ENCODE measurements at regions not wholly inside any gene's neighbourhood (a gene's known extent, or its start where the extent isn't known, plus 50 kb on each side); places are given as distances from the start of the nearest gene placed in this dataset.

DNA sequence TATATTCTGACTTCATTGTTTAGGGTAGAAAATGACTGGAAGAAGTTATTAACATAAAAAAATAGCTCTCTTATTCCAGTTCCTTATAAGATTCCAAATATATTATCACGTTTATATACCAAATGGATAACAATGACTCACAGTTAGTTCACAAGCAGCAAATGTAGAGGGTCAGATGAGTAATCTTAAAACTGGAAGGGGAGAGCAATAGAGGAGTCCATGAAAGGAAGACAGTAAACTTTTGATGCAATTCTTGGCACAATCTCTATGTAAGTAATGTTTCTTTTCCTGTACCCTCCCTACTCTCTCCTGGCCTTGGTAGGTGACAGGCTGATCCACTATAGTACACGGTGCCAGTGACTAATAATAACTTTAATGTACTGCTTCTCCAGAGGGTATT, 259.0 kb upstream of the TRPC5 start:
- Mint-ChIP-seq H3K9me3 (peaks cover 6% of the 10 kb centered on the region), H3K27me3 (ENCODE audit: insufficient read depth) (no peaks in the 10 kb centered on the region), H3K27ac (no peak overlapping the region), H3K36me3 (ENCODE audit: low read depth) (peaks cover 3% of the 10 kb centered on the region), H3K4me1 (no peaks in the 10 kb centered on the region), H3K4me3 (no peak overlapping the region)
- WGBS, 2 experiments (ENCODE audit: insufficient coverage in 1 of 2, insufficient read length in 1 of 2) = 100% methylated on average over 2 of the region's 2 CpGs; no CpG with 5 or more reads in 1 of the 2 experiments
- H3K36me3 ChIP-seq (ENCODE audit: control insufficient read depth, insufficient read depth, low read length) = no peaks in the 10 kb centered on the region
- H3K4me3 ChIP-seq (ENCODE audit: low read length) = no peak overlapping the region
- H3K9ac ChIP-seq (ENCODE audit: extremely low read depth, low read length, poor library complexity, severe bottlenecking) = no peak overlapping the region
- no peak overlapping the region for H3K27ac ChIP-seq (ENCODE audit: low read depth, low read length)
- no peaks in the 10 kb centered on the region for H3K4me1 ChIP-seq (ENCODE audit: control insufficient read depth, insufficient read depth, low read length)
- TF ChIP-seq, protein P1, sequence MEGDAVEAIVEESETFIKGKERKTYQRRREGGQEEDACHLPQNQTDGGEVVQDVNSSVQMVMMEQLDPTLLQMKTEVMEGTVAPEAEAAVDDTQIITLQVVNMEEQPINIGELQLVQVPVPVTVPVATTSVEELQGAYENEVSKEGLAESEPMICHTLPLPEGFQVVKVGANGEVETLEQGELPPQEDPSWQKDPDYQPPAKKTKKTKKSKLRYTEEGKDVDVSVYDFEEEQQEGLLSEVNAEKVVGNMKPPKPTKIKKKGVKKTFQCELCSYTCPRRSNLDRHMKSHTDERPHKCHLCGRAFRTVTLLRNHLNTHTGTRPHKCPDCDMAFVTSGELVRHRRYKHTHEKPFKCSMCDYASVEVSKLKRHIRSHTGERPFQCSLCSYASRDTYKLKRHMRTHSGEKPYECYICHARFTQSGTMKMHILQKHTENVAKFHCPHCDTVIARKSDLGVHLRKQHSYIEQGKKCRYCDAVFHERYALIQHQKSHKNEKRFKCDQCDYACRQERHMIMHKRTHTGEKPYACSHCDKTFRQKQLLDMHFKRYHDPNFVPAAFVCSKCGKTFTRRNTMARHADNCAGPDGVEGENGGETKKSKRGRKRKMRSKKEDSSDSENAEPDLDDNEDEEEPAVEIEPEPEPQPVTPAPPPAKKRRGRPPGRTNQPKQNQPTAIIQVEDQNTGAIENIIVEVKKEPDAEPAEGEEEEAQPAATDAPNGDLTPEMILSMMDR (conservative IDR thresholded peaks at IDR 0.05) = no peak
- no peak for DNase-seq
- no peaks in the 10 kb centered on the region for H3K9me3 ChIP-seq (ENCODE audit: control insufficient read depth, low read length)
- no peaks in the 10 kb centered on the region for H3K27me3 ChIP-seq (ENCODE audit: control insufficient read depth, insufficient read depth, low read length, poor library complexity, severe bottlenecking)

DNA sequence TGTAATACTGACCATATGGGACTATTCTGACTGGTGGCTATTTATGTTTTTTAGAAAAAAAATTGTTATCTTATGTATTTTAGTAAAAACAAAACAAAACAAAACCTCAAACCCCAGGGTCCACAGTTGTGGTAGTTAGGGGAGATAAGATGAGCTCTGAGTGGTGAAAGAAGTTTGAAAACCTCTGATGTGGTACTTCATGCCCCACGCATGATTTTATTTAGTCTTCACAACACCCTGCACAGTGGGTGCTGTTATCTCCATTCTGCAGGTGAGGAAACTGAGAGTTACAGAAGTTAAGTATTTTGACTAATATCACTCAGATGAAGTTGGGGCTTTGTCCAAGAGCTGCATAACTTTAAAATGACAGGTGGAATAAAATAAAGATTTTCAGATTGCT, 230.6 kb upstream of the TRPC5 start:
- Histone ChIP-seq H3K4me3 (ENCODE audit: low read length) (no peak overlapping the region), H3K9ac (ENCODE audit: extremely low read depth, low read length, poor library complexity, severe bottlenecking) (no peak overlapping the region), H3K27ac (ENCODE audit: low read depth, low read length) (no peak overlapping the region), H3K9me3 (ENCODE audit: control insufficient read depth, low read length) (no peaks in the 10 kb centered on the region), H3K27me3 (ENCODE audit: control insufficient read depth, insufficient read depth, low read length, poor library complexity, severe bottlenecking) (no peaks in the 10 kb centered on the region), H3K4me1 (ENCODE audit: control insufficient read depth, insufficient read depth, low read length) (no peaks in the 10 kb centered on the region), H3K36me3 (ENCODE audit: control insufficient read depth, insufficient read depth, low read length) (no peaks in the 10 kb centered on the region)
- H3K27me3 Mint-ChIP-seq (ENCODE audit: insufficient read depth) = no peaks in the 10 kb centered on the region
- TF ChIP-seq, protein P1 (conservative IDR thresholded peaks at IDR 0.05) = no peak
- 100% methylated on average over 1 of the region's 1 CpG; no CpG with 5 or more reads in 1 of the 2 experiments for WGBS, 2 experiments (ENCODE audit: insufficient coverage in 1 of 2, insufficient read length in 1 of 2)
- no peaks in the 10 kb centered on the region for H3K36me3 Mint-ChIP-seq (ENCODE audit: low read depth)
- no peak for DNase-seq
- H3K27ac Mint-ChIP-seq = no peak overlapping the region
- no peaks in the 10 kb centered on the region for H3K9me3 Mint-ChIP-seq
- peaks cover 2% of the 10 kb centered on the region for H3K4me1 Mint-ChIP-seq
- no peak overlapping the region for H3K4me3 Mint-ChIP-seq

DNA sequence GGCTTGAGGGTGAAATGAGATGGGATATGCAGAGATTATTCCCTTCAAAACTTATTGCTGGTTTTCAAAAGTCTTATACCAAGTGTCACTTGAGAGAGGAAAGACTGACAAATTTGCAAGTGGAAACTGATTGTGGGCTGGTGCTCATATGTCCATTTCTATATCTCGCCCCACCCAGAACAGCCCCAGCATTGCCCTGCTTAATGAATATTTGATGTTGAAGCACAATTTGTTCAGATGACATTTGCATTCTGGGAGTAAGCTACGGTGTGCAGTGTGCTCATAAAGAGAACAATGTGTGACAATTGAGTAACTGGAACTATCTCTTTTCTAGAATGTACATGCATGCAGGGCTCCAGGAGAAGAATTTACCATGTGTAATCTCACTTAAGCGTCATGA, 223.5 kb upstream of the TRPC5 start:
- 94% methylated on average over 3 of the region's 3 CpGs; no CpG with 5 or more reads in 1 of the 2 experiments for WGBS, 2 experiments (ENCODE audit: insufficient coverage in 1 of 2, insufficient read length in 1 of 2)
- Mint-ChIP-seq H3K36me3 (ENCODE audit: low read depth) (no peaks in the 10 kb centered on the region), H3K27me3 (ENCODE audit: insufficient read depth) (no peaks in the 10 kb centered on the region), H3K4me1 (peaks cover 10% of the 10 kb centered on the region), H3K27ac (no peak overlapping the region), H3K9me3 (no peaks in the 10 kb centered on the region), H3K4me3 (no peak overlapping the region)
- H3K27ac ChIP-seq (ENCODE audit: low read depth, low read length) = no peak overlapping the region
- no peaks in the 10 kb centered on the region for H3K27me3 ChIP-seq (ENCODE audit: control insufficient read depth, insufficient read depth, low read length, poor library complexity, severe bottlenecking)
- H3K36me3 ChIP-seq (ENCODE audit: control insufficient read depth, insufficient read depth, low read length) = no peaks in the 10 kb centered on the region
- no peak overlapping the region for H3K9ac ChIP-seq (ENCODE audit: extremely low read depth, low read length, poor library complexity, severe bottlenecking)
- no peak for DNase-seq
- TF ChIP-seq, protein P1 (conservative IDR thresholded peaks at IDR 0.05) = no peak
- H3K9me3 ChIP-seq (ENCODE audit: control insufficient read depth, low read length) = no peaks in the 10 kb centered on the region
- no peak overlapping the region for H3K4me3 ChIP-seq (ENCODE audit: low read length)
- no peaks in the 10 kb centered on the region for H3K4me1 ChIP-seq (ENCODE audit: control insufficient read depth, insufficient read depth, low read length)
